Psoas muscle (tissue), 7 donors: ENCODE measurements at regions not wholly inside any gene's neighbourhood (a gene's known extent, or its start where the extent isn't known, plus 50 kb on each side); places are given as distances from the start of the nearest gene placed in this dataset.
"Not testable (repeated sequence)": the region's sequence is repeated elsewhere in the genome, so short reads cannot be mapped to it uniquely, and the experiment has no call there.

ENCODE experiments used
- ATAC-seq, 4 donors: fragments of 200-7000 bp; cut with Tn5 transposase; one replicate each; pipeline ENCODE4 v1.9.1; 2020; ENCODE audit warnings: moderate library complexity in 3 of 4, mild to moderate bottlenecking in 2 of 4
- DNase-seq, 2 donors: peaks; one replicate each; pipeline ENCODE4 v3.0.0-alpha.2; 2020
- H3K27ac ChIP-seq: fragments of 200-600 bp; one replicate; pipeline ENCODE4 v1.8.0; 2022
- H3K27me3 ChIP-seq, 3 donors: fragments of 200-600 bp in 1 of 3; one replicate each; pipeline versions ENCODE4 v1.6.1 to v1.8.0; 2013 to 2022; ENCODE audit warnings: low read length in 2 of 3, mild to moderate bottlenecking in 2 of 3, moderate library complexity in 1 of 3; ENCODE audit not compliant: insufficient read depth in 3 of 3
- H3K36me3 ChIP-seq, 2 donors: fragments of 200-600 bp in 1 of 2; one replicate each; pipeline versions ENCODE4 v1.6.1 to v1.8.0; 2013 to 2022; ENCODE audit warnings: low read depth in 1 of 2, mild to moderate bottlenecking in 1 of 2, moderate library complexity in 1 of 2; ENCODE audit not compliant: insufficient read depth in 1 of 2
- H3K4me1 ChIP-seq: fragments of 200-600 bp; one replicate; pipeline ENCODE4 v1.8.0; 2022
- H3K4me3 ChIP-seq: fragments of 200-600 bp; one replicate; pipeline ENCODE4 v1.8.0; 2022; ENCODE audit warnings: mild to moderate bottlenecking
- H3K9me3 ChIP-seq: fragments of 200-600 bp; one replicate; pipeline ENCODE4 v1.8.0; 2022
- CTCF ChIP-seq: fragments of 200-600 bp; IDR thresholded peaks from one replicate; pipeline ENCODE4 v1.8.0; 2022; ENCODE audit warnings: antibody characterized with exemption
- WGBS, 3 donors: extraction: QIAGEN DNeasy Blood & Tissue Kit; methylation state at CpG; one replicate each; pipeline versions ENCODE4 v1.1.6 to v1.1.7; 2013; 5-methylcytosine and 5-hydroxymethylcytosine counted together
- intact Hi-C, 2 donors: fragments of 100-400 bp; cut with DNase I; formaldehyde crosslinking; loops; one replicate each; pipeline versions ENCODE4 v1.11.0 to v1.14.2; 2022
- donor health status: healthy with polysubstance abuse.
- donor health status: DM: no; HTN: no; CAD: no; lungs with moderate emphysema.
- donor health status: Bipolar disorder and iron deficiency.
- donor health status: healthy.
- donor health status: DM: yes; HTN: yes; CAD: no.
- donor health status: DM: no; HTN: no; CAD: no.
- donor health status: DM: yes; HTN: yes; CAD: no.

GRCh38 chr1:147052677-147053076 is 114.6 kb downstream of the NBPF12 start:
- Histone ChIP-seq H3K4me3 (no peak overlapping the region), H3K9me3 (no peaks in the 10 kb centered on the region), H3K27ac (no peak overlapping the region), H3K4me1 (no peaks in the 10 kb centered on the region), H3K27me3 (no peaks in the 10 kb centered on the region), H3K36me3 (no peaks in the 10 kb centered on the region)
- DNase-seq (no peak), ATAC-seq (no peak)
- WGBS, 3 donors = 72 to 78% (median 78%) methylated on average over 5 of the region's 5 CpGs
- no peak for TF ChIP-seq CTCF
- intact Hi-C loops = no loop called here

GRCh38 chr1:147052143-147052542 is 114.0 kb downstream of the NBPF12 start:
- Histone ChIP-seq H3K9me3 (no peaks in the 10 kb centered on the region), H3K27me3 (no peaks in the 10 kb centered on the region), H3K4me3 (no peak overlapping the region), H3K36me3 (no peaks in the 10 kb centered on the region), H3K4me1 (no peaks in the 10 kb centered on the region), H3K27ac (no peak overlapping the region)
- ATAC-seq (no peak), DNase-seq (no peak)
- WGBS, 3 donors = 80 to 87% (median 86%) methylated on average over 8 of the region's 8 CpGs
- intact Hi-C loops = no loop called here
- TF ChIP-seq CTCF = no peak

GRCh38 chr1:147051136-147051535 is 113.0 kb downstream of the NBPF12 start:
- Histone ChIP-seq H3K9me3 (no peaks in the 10 kb centered on the region), H3K4me1 (no peaks in the 10 kb centered on the region), H3K36me3 (no peaks in the 10 kb centered on the region), H3K4me3 (no peak overlapping the region), H3K27ac (no peak overlapping the region), H3K27me3 (no peaks in the 10 kb centered on the region)
- ATAC-seq (no peak), DNase-seq (no peak)
- no peak for TF ChIP-seq CTCF
- intact Hi-C loops = no loop called here
- WGBS, 3 donors = 85 to 86% (median 86%) methylated on average over 10 of the region's 10 CpGs

- Histone ChIP-seq H3K36me3 (no peaks in the 10 kb centered on the region), H3K9me3 (no peaks in the 10 kb centered on the region), H3K4me3 (no peak overlapping the region), H3K27me3 (peaks cover 0 to 3% (median 0%) of the 10 kb centered on the region in 3 donors), H3K4me1 (no peaks in the 10 kb centered on the region), H3K27ac (no peak overlapping the region)
- no peak for TF ChIP-seq CTCF
- DNase-seq (no peak), ATAC-seq (no peak)
- 91 to 95% (median 93%) methylated on average over 25 to 31 of the region's 31 CpGs for WGBS, 3 donors
- intact Hi-C loops = no loop called here
Measured at GRCh38 chr1:147050654-147051053, 112.5 kb downstream of the NBPF12 start.

GRCh38 chr1:147046863-147047394 is 108.8 kb downstream of the NBPF12 start:
- H3K9me3 ChIP-seq, H3K4me1 ChIP-seq, H3K36me3 ChIP-seq, intact Hi-C loops, H3K27me3 ChIP-seq, DNase-seq, H3K4me3 ChIP-seq, ATAC-seq, H3K27ac ChIP-seq: not testable (repeated sequence)
- WGBS, 3 donors = 71 to 92% (median 85%) methylated on average over 3 to 4 of the region's 4 CpGs
